ENCODE measurements at regions not wholly inside any gene's neighbourhood (a gene's known extent, or its start where the extent isn't known, plus 50 kb on each side); places are given as distances from the start of the nearest gene placed in this dataset.
"Not testable (repeated sequence)": the region's sequence is repeated elsewhere in the genome, so short reads cannot be mapped to it uniquely, and the experiment has no call there.

GRCh38 chr20:39792334-39792733 lies 830.2 kb downstream of the DHX35 start:
- DNase-seq: no peak

- no peak for DNase-seq
These were observed 827.3 kb downstream of the DHX35 start for GRCh38 chr20:39789411-39789810.

- no peak for DNase-seq
These were observed 823.2 kb downstream of the DHX35 start for GRCh38 chr20:39785252-39785917.

GRCh38 chr20:39784693-39785092 lies 822.5 kb downstream of the DHX35 start:
- DNase-seq: no peak

GRCh38 chr20:39778847-39779604 lies 816.9 kb downstream of the DHX35 start:
- DNase-seq: no peak

GRCh38 chr20:39778431-39778830 lies 816.3 kb downstream of the DHX35 start:
- DNase-seq: no peak

- DNase-seq: no peak
These were observed 815.5 kb downstream of the DHX35 start for GRCh38 chr20:39777610-39778009.

GRCh38 chr20:39775110-39775509 lies 813.0 kb downstream of the DHX35 start:
- DNase-seq: no peak

GRCh38 chr20:39773380-39774000 lies 811.3 kb downstream of the DHX35 start:
- DNase-seq: no peak

GRCh38 chr20:39767352-39767751 lies 805.2 kb downstream of the DHX35 start:
- DNase-seq: no peak

- no peak for DNase-seq
These were observed 804.2 kb downstream of the DHX35 start for GRCh38 chr20:39766333-39766732.

GRCh38 chr20:39762716-39763115 lies 800.6 kb downstream of the DHX35 start:
- no peak for DNase-seq

- no peak for DNase-seq
These were observed 796.7 kb downstream of the DHX35 start for GRCh38 chr20:39758876-39759275.

GRCh38 chr20:39756828-39757227 lies 794.7 kb downstream of the DHX35 start:
- no peak for DNase-seq

GRCh38 chr20:39756369-39756768 lies 794.2 kb downstream of the DHX35 start:
- no peak for DNase-seq

- no peak for DNase-seq
These were observed 790.2 kb downstream of the DHX35 start for GRCh38 chr20:39752262-39752876.

- DNase-seq: no peak
These were observed 789.5 kb downstream of the DHX35 start for GRCh38 chr20:39751557-39752137.

GRCh38 chr20:39745380-39745779 lies 783.2 kb downstream of the DHX35 start:
- DNase-seq: no peak

GRCh38 chr20:39738651-39739050 lies 776.5 kb downstream of the DHX35 start:
- no peak for DNase-seq

- no peak for DNase-seq
These were observed 774.5 kb downstream of the DHX35 start for GRCh38 chr20:39736434-39737327.

GRCh38 chr20:39725513-39725912 lies 763.4 kb downstream of the DHX35 start:
- DNase-seq: not testable (repeated sequence)

GRCh38 chr20:39719293-39719692 lies 757.1 kb downstream of the DHX35 start:
- no peak for DNase-seq

Measured in NCI-H524 treated with DMSO at 0.1 percent for 48 hours (cell line).